ENCODE measurements at regions not wholly inside any gene's neighbourhood (a gene's known extent, or its start where the extent isn't known, plus 50 kb on each side); places are given as distances from the start of the nearest gene placed in this dataset.

DNA sequence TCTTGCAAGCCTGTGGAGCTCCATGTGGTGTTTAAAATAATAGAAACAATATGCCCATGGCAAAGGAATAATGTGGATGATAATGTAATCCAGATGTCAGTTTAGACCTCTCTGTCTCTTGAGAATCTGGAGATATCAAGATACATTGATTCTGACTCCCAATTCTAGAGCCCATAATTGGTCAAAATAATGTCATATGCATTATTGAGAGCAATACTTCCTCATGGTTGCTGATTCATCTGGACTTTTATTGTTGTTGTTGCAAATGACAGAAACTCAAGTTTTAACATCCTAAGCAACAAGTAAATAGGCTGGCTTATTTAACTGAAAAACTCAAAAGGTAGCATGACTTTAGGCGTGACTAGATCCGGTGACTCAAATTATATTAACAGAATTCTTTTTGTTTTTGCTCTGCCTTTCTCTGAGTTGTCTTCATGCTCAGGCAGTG is 152.1 kb downstream of the PCSK1 start:
- no peak for DNase-seq (ENCODE audit: low read depth)
- no peak overlapping the region for H3K4me3 ChIP-seq (ENCODE audit: low read depth, low read length)
- TF ChIP-seq, protein P1, sequence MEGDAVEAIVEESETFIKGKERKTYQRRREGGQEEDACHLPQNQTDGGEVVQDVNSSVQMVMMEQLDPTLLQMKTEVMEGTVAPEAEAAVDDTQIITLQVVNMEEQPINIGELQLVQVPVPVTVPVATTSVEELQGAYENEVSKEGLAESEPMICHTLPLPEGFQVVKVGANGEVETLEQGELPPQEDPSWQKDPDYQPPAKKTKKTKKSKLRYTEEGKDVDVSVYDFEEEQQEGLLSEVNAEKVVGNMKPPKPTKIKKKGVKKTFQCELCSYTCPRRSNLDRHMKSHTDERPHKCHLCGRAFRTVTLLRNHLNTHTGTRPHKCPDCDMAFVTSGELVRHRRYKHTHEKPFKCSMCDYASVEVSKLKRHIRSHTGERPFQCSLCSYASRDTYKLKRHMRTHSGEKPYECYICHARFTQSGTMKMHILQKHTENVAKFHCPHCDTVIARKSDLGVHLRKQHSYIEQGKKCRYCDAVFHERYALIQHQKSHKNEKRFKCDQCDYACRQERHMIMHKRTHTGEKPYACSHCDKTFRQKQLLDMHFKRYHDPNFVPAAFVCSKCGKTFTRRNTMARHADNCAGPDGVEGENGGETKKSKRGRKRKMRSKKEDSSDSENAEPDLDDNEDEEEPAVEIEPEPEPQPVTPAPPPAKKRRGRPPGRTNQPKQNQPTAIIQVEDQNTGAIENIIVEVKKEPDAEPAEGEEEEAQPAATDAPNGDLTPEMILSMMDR (IDR thresholded peaks at IDR 0.05; ENCODE audit: low read depth, low read length, missing control alignments) = no peak
- in situ Hi-C loops (cut with HindIII; ENCODE audit: low sequenced_read_pairs) = no loop called here

DNA sequence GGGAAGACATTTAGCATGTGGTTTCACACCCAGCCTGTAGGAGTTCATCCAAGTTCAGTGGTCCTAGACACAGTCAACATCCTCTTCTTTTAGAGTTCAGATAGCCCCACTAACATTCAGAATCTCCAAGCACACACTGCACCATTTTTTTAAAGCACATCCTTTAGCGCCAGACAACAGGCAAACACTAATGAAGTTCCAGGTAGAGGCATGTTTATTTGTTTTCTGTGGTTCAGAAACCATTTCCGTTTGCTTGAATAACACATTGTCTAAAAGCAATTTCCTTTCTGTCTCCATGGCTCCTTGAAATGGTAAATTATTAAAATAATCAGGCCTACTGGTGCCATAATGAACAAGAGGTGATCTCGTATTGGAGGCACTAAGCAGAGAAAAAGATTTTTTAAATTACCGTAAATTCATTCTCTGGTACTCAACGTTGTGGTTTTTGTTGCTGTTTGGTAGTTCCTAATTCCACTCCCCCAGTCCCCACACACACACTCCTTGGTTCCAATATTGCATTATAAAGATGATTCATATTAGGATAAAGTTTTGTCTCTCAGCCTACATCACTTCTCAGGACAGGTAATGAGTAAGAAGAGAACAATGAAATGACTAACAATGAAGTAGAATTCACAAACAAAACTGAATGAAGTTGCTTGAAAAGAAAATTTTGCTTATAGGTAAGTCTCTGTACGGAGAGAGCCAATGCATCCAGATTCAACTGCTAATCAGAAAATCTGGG is 153.1 kb downstream of the PCSK1 start:
- TF ChIP-seq, protein P1 (IDR thresholded peaks at IDR 0.05; ENCODE audit: low read depth, low read length, missing control alignments) = no peak
- DNase-seq (ENCODE audit: low read depth) = no peak
- no peak overlapping the region for H3K4me3 ChIP-seq (ENCODE audit: low read depth, low read length)
- in situ Hi-C loops (cut with HindIII; ENCODE audit: low sequenced_read_pairs) = no loop called here

DNA sequence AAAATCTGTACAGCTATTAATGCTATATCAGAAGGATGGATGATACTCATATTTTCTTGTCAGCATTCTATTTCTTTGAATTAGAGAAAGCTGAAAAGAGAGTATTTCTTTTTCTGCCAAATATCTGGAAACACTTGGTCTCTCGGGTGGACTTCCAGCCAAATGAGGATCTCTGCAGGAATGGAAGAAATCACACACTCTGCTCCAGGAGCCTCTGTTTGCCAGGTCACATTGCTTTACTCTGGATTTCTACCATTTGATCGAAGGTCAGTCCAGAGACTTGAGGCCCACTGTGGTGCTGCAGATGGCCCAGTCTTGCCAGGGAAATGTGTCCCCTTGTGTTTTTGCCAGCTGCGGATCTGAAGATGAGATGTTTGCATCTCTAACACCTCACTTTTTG is 154.1 kb downstream of the PCSK1 start:
- in situ Hi-C loops (cut with HindIII; ENCODE audit: low sequenced_read_pairs) = no loop called here
- DNase-seq (ENCODE audit: low read depth) = no peak
- H3K4me3 ChIP-seq (ENCODE audit: low read depth, low read length) = no peak overlapping the region
- TF ChIP-seq, protein P1 (IDR thresholded peaks at IDR 0.05; ENCODE audit: low read depth, low read length, missing control alignments) = no peak

DNA sequence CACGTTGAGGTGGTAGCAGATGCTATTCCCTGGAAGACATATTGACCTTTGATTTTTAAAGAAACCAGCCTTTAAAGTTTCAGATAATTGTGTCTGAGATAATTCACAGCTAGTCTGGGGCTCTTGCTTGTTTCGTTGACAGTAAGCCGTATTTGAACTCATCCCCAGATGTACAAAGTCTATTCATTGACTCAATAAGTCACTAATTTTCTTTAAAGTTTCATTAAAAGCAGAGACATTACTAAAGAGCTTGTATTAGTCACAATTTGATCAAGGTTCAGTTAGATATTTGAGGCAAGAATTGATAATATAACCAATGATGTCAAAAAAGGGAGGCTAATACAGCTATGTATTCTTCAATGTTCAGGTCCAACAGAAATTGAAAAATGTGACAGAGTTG is 158.0 kb downstream of the PCSK1 start:
- TF ChIP-seq, protein P1 (IDR thresholded peaks at IDR 0.05; ENCODE audit: low read depth, low read length, missing control alignments) = no peak
- in situ Hi-C loops (cut with HindIII; ENCODE audit: low sequenced_read_pairs) = no loop called here
- DNase-seq (ENCODE audit: low read depth) = no peak
- no peak overlapping the region for H3K4me3 ChIP-seq (ENCODE audit: low read depth, low read length)

DNA sequence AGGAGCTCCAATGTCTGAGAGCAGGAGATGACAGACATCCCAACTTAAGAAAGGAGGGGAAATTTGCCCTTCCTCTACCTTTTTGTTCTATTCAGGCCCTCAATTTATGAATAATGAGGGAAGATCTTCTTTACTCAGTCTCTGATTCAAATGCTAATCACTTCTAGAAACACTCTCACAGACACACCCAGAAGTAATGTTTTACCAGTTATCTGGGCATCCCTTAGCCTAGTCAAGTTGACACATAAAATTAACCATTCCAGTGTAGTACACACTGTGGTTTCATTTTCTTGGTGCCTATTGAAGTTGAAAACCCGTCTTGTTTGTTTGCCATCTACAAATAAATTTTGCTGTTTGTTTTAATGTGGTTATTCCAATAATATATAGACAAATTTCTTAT is 167.6 kb downstream of the PCSK1 start:
- DNase-seq (ENCODE audit: low read depth) = no peak
- TF ChIP-seq, protein P1 (IDR thresholded peaks at IDR 0.05; ENCODE audit: low read depth, low read length, missing control alignments) = no peak
- no peak overlapping the region for H3K4me3 ChIP-seq (ENCODE audit: low read depth, low read length)
- in situ Hi-C loops (cut with HindIII; ENCODE audit: low sequenced_read_pairs) = no loop called here

DNA sequence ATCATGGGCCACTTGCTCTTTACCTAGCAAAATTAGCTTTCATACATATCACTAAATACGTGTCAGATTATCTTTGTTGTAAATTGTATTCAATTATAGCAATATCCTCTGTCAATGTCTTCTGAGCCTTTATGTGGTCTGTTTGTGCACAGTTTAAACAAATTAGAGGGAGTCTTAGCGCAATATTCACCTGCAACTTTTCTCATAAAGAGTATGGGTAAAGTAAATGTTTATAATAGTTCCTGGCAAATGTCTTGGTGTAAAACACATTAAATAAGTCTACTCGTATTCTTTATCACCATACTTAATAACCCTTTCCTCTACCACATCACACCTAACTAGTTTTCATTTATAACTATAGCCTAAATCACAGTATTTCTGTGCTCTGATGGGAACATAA is 169.0 kb downstream of the PCSK1 start:
- no peak for DNase-seq (ENCODE audit: low read depth)
- TF ChIP-seq, protein P1 (IDR thresholded peaks at IDR 0.05; ENCODE audit: low read depth, low read length, missing control alignments) = no peak
- no peak overlapping the region for H3K4me3 ChIP-seq (ENCODE audit: low read depth, low read length)
- in situ Hi-C loops (cut with HindIII; ENCODE audit: low sequenced_read_pairs) = no loop called here

Measured in astrocyte of the cerebellum (primary cell).